ENCODE measurements at regions not wholly inside any gene's neighbourhood (a gene's known extent, or its start where the extent isn't known, plus 50 kb on each side); places are given as distances from the start of the nearest gene placed in this dataset.
"Not testable (repeated sequence)": the region's sequence is repeated elsewhere in the genome, so short reads cannot be mapped to it uniquely, and the experiment has no call there.

DNA sequence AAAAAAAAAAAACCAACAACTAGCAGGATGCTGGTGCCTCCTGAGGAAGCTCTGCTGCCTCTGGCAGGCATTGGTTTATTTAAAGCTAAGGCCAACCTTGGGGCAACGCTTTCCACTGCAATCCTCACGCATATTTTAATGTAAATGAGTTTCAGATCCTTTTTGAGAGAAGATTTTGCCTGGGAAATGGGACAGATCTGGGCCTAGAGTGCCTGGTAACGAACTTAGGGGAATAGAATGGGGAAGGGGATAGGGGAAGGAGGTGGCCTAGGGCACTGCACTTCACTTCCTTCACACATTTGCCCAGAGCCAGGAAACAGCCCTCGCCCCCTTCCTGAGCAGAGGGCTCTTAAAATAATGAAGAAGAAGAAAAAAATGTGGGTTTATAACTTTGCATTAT, 132.7 kb upstream of the TMEM170B start:
- Histone ChIP-seq H3K4me3 (ENCODE audit: low read depth, low read length, poor library complexity, severe bottlenecking) (no peak overlapping the region), H3K4me1 (ENCODE audit: insufficient read depth, low read length, severe bottlenecking) (peaks cover 17% of the 10 kb centered on the region), H2AFZ (ENCODE audit: low read length) (no peak overlapping the region), H3K36me3 (ENCODE audit: insufficient read depth, low read length) (no peaks in the 10 kb centered on the region), H3K9ac (ENCODE audit: low read length) (no peak overlapping the region), H3K79me2 (ENCODE audit: insufficient read depth, low read length) (no peaks in the 10 kb centered on the region), H3K4me2 (ENCODE audit: low read length) (no peak overlapping the region), H3K9me2 (ENCODE audit: low read depth, low read length) (no peaks in the 10 kb centered on the region), H4K20me1 (ENCODE audit: insufficient read depth, low read length) (no peaks in the 10 kb centered on the region), H3F3A (ENCODE audit: insufficient read depth, low read length) (no peaks in the 10 kb centered on the region), H3K27me3 (ENCODE audit: insufficient read depth, low read length) (no peaks in the 10 kb centered on the region), H3K27ac (ENCODE audit: low read depth, low read length, poor library complexity, severe bottlenecking) (no peak overlapping the region), H3K9me3 (ENCODE audit: low read length) (no peaks in the 10 kb centered on the region)
- no peak for TF ChIP-seq EZH2 (IDR thresholded peaks at IDR 0.05; ENCODE audit: borderline replicate concordance, low read length)
- TF ChIP-seq, protein P1, sequence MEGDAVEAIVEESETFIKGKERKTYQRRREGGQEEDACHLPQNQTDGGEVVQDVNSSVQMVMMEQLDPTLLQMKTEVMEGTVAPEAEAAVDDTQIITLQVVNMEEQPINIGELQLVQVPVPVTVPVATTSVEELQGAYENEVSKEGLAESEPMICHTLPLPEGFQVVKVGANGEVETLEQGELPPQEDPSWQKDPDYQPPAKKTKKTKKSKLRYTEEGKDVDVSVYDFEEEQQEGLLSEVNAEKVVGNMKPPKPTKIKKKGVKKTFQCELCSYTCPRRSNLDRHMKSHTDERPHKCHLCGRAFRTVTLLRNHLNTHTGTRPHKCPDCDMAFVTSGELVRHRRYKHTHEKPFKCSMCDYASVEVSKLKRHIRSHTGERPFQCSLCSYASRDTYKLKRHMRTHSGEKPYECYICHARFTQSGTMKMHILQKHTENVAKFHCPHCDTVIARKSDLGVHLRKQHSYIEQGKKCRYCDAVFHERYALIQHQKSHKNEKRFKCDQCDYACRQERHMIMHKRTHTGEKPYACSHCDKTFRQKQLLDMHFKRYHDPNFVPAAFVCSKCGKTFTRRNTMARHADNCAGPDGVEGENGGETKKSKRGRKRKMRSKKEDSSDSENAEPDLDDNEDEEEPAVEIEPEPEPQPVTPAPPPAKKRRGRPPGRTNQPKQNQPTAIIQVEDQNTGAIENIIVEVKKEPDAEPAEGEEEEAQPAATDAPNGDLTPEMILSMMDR (IDR thresholded peaks at IDR 0.05; ENCODE audit: low read length), result no peak

DNA sequence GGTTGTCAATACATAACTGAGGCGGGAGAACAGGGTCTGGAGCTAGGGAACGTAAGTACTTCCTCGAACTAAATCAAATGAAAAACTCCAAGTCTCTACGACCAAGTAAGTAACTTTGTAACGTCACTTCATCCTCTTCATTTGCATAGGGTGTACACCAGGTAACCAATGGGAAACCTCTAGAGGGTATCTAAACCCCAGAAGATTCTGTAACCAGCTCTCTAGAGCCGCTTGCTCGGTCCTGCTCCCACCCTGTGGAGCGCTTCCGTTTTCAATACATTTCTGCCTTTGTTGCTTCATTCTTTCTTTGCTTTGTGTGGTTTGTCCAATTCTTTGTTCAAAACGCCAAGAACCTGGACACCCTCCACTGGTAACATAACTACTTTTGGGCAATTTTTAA, 133.5 kb upstream of the TMEM170B start:
- Histone ChIP-seq H3K9me2 (ENCODE audit: low read depth, low read length) (no peaks in the 10 kb centered on the region), H3K9me3 (ENCODE audit: low read length) (no peaks in the 10 kb centered on the region)

DNA sequence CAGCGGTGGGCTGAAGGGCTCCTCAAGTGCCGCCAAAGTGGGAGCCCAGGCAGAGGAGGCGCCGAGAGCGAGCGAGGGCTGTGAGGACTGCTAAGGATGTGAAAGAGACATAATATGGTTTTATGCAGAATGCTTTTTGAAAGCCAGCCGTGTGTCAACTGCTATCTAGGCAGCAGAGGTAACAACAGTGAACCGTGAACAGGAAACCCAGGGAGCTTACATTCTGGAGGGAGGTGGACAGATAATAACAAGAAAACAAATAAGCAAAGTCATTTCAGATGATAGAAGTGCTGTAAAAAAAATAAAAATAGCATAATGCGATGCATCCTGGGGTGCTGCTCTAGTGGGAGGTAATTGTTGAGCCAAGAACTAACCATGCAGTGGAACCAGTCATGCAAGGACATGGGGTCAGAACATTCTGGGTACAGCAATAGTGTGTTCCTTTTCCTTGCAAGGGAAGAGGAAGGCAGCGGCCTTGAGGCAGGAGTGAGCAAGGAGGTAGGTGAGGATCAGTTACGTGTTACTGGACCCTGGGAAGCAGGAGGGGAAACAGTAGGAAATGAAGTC, 134.4 kb upstream of the TMEM170B start:
- Histone ChIP-seq H4K20me1 (ENCODE audit: insufficient read depth, low read length) (no peaks in the 10 kb centered on the region), H3K9me2 (ENCODE audit: low read depth, low read length) (no peaks in the 10 kb centered on the region), H3K9me3 (ENCODE audit: low read length) (no peaks in the 10 kb centered on the region), H2AFZ (ENCODE audit: low read length) (no peak overlapping the region), H3K27ac (ENCODE audit: low read depth, low read length, poor library complexity, severe bottlenecking) (no peak overlapping the region), H3K27me3 (ENCODE audit: insufficient read depth, low read length) (no peaks in the 10 kb centered on the region), H3K79me2 (ENCODE audit: insufficient read depth, low read length) (no peaks in the 10 kb centered on the region), H3K4me2 (ENCODE audit: low read length) (no peak overlapping the region), H3K4me1 (ENCODE audit: insufficient read depth, low read length, severe bottlenecking) (peaks cover 17% of the 10 kb centered on the region), H3K4me3 (ENCODE audit: low read depth, low read length, poor library complexity, severe bottlenecking) (no peak overlapping the region), H3F3A (ENCODE audit: insufficient read depth, low read length) (no peaks in the 10 kb centered on the region), H3K9ac (ENCODE audit: low read length) (no peak overlapping the region), H3K36me3 (ENCODE audit: insufficient read depth, low read length) (no peaks in the 10 kb centered on the region)
- TF ChIP-seq EZH2 (IDR thresholded peaks at IDR 0.05; ENCODE audit: borderline replicate concordance, low read length), result no peak
- TF ChIP-seq, protein P1 (IDR thresholded peaks at IDR 0.05; ENCODE audit: low read length), result no peak

More for the DNA sequence above, 133.5 kb upstream of the TMEM170B start:
- H3K36me3 ChIP-seq (ENCODE audit: insufficient read depth, low read length), result no peaks in the 10 kb centered on the region
- no peak overlapping the region for H3K27ac ChIP-seq (ENCODE audit: low read depth, low read length, poor library complexity, severe bottlenecking)
- peaks cover 17% of the 10 kb centered on the region for H3K4me1 ChIP-seq (ENCODE audit: insufficient read depth, low read length, severe bottlenecking)
- no peaks in the 10 kb centered on the region for H4K20me1 ChIP-seq (ENCODE audit: insufficient read depth, low read length)
- H3K4me3 ChIP-seq (ENCODE audit: low read depth, low read length, poor library complexity, severe bottlenecking), result no peak overlapping the region
- no peaks in the 10 kb centered on the region for H3F3A ChIP-seq (ENCODE audit: insufficient read depth, low read length)
- H3K27me3 ChIP-seq (ENCODE audit: insufficient read depth, low read length), result no peaks in the 10 kb centered on the region
- TF ChIP-seq EZH2 (IDR thresholded peaks at IDR 0.05; ENCODE audit: borderline replicate concordance, low read length), result no peak
- TF ChIP-seq, protein P1 (IDR thresholded peaks at IDR 0.05; ENCODE audit: low read length), result no peak
- H3K9ac ChIP-seq (ENCODE audit: low read length), result no peak overlapping the region
- H3K4me2 ChIP-seq (ENCODE audit: low read length), result peak overlapping the region; percentile 17; the same call in 1 of the 2 replicates
- no peaks in the 10 kb centered on the region for H3K79me2 ChIP-seq (ENCODE audit: insufficient read depth, low read length)
- H2AFZ ChIP-seq (ENCODE audit: low read length), result 0 out of 2 replicates have a peak overlapping the region, but pooled peaks have one; percentile 17

DNA sequence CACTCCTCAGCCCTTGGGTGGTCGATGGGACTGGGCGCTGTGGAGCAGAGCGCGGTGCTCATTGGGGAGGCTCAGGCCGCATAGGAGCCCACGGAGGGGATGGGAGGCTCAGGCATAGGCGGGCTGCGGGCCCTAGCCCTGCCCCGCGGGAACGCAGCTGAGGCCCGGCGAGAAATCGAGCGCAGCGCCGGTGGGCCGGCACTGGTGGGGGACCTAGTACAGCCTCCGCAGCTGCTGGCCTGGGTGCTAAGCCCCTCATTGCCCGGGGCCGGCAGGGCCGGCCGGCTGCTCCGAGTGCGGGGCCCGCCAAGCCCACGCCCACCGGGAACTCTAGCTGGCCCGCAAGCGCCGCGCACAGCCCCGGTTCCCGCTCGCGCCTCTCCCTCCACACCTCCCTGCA, 135.0 kb upstream of the TMEM170B start:
- H3K9me2 ChIP-seq (ENCODE audit: low read depth, low read length); H4K20me1 ChIP-seq (ENCODE audit: insufficient read depth, low read length); H3K4me3 ChIP-seq (ENCODE audit: low read depth, low read length, poor library complexity, severe bottlenecking); H3K4me2 ChIP-seq (ENCODE audit: low read length); H3K9ac ChIP-seq (ENCODE audit: low read length); H3K27me3 ChIP-seq (ENCODE audit: insufficient read depth, low read length); H3K27ac ChIP-seq (ENCODE audit: low read depth, low read length, poor library complexity, severe bottlenecking); H3K36me3 ChIP-seq (ENCODE audit: insufficient read depth, low read length); H3F3A ChIP-seq (ENCODE audit: insufficient read depth, low read length); H3K9me3 ChIP-seq (ENCODE audit: low read length); H3K79me2 ChIP-seq (ENCODE audit: insufficient read depth, low read length); H2AFZ ChIP-seq (ENCODE audit: low read length): not testable (repeated sequence)
- peaks cover 17% of the 10 kb centered on the region for H3K4me1 ChIP-seq (ENCODE audit: insufficient read depth, low read length, severe bottlenecking)

DNA sequence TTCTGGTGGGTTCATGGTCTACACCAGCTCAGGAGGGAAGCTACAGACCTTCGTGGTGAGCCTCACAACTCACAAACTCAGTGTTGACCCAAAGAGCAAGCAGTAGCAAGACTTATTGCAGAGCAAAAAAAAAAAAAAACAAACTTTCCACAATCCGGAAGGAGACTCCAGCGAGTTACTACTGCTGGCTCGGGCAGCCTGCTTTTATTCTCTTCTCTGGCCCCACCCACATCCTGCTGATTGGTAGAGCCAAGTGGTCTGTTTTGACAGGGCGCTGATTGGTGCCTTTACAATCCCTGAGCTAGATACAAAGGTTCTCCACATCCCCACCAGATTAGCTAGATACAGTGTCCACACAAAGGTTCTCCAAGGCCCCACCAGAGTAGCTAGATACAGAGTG, 135.6 kb upstream of the TMEM170B start:
- H3K9me2 ChIP-seq (ENCODE audit: low read depth, low read length); H3K9me3 ChIP-seq (ENCODE audit: low read length); H3K4me3 ChIP-seq (ENCODE audit: low read depth, low read length, poor library complexity, severe bottlenecking); H3K27me3 ChIP-seq (ENCODE audit: insufficient read depth, low read length); H2AFZ ChIP-seq (ENCODE audit: low read length); H4K20me1 ChIP-seq (ENCODE audit: insufficient read depth, low read length); H3K27ac ChIP-seq (ENCODE audit: low read depth, low read length, poor library complexity, severe bottlenecking); H3K36me3 ChIP-seq (ENCODE audit: insufficient read depth, low read length); H3K9ac ChIP-seq (ENCODE audit: low read length); H3F3A ChIP-seq (ENCODE audit: insufficient read depth, low read length); H3K79me2 ChIP-seq (ENCODE audit: insufficient read depth, low read length); H3K4me2 ChIP-seq (ENCODE audit: low read length): not testable (repeated sequence)
- H3K4me1 ChIP-seq (ENCODE audit: insufficient read depth, low read length, severe bottlenecking), result peaks cover 17% of the 10 kb centered on the region
